ENCODE measurements at regions not wholly inside any gene's neighbourhood (a gene's known extent, or its start where the extent isn't known, plus 50 kb on each side); places are given as distances from the start of the nearest gene placed in this dataset.
"Not testable (repeated sequence)": the region's sequence is repeated elsewhere in the genome, so short reads cannot be mapped to it uniquely, and the experiment has no call there.

DNA sequence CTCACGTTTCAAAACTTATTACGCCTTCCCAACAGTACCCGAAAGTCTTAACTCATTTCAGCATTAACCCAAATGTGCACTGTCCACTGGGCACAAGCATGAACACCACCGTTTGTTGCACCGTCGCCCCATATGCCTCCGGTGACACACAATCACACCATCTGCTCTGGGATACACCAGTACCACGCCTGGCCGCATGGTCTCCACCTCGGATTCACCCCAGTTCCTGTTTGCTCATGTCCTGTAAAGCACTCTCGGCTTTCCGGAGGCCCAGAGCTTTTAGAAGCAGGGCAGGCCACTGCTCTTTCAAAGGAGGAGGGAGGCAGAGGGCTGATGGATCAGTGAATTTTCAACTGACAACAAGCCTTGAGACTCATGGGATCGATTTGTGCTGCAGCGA is 1570.0 kb upstream of the DEFB115 start:
- no peak for DNase-seq

DNA sequence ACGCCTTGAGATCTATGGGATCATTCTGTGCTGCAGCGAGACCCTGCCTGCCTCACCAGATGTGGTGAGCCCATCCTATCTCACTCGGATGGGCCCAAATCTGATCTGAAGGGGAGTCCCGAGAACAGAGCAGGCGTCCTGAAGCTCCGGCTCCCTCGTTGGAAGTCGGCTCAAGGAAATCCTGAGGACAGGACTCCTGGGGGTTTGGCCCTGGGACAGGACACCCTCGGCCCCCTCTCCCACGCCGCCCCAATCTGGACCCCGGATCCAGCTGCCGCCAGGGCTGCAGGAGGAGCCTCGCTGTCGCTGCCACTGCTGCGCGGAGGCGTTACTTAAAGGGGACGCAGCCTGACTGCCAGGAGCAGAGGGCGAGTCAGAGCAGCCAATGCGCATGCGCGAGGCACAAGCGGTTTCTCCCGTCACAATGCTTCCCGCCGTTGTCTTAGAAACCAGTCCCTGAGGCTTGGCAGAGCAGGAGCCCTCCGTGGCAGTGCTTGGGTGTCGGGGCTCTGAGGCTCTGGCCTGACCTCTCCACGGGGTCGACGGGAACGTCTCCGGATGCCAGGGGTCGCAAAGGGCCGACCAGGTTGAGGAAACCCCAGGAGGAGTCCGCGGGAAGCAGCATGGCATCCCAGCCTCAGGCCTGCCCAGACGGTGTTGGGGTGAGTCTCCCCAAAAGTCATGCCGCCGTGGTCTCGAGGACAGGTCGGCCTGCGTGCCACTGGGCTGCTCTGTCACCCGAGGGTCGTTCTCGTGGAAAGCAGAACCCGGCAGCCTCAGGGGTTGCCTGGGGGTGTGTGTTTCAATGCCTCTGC is 1567.8 kb upstream of the DEFB115 start:
- no peak for DNase-seq

DNA sequence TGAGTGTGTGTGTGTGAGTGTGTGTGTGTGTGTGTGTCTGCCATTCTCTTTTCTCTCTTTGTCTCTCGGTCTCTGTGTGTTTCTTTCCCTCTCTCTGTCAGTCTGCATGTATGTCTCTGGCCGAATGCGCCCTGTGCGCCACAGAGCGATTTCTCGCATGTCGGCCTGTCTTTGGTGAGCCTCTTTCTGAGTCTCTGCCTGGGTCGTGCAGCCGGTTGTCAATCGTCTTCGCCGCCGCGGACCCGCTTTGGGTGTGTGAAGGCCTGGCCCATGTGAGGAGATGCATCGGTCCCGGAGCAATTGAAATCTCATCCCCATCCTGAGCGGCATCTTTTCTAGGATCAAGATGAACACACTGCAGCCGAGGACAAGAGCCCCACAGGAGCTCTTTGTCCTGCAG is 1567.2 kb upstream of the DEFB115 start:
- no peak for DNase-seq

DNA sequence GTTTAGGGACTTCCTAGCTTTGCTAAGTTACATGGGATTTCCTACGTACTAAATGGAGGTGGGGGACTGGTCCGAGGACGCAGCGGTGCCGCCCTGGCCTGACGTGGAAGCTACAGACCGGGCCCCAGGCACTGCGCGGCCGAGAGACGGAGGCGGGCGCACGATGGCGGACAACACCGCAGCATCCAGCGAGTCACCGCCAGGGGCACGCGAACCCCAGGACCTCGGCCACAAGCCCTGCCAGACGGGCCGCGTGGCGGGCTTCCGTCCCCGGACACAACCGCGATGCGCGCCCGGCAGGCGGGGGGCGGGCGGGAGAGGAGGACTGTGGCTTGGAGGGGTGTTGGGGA is 1516.9 kb upstream of the DEFB115 start:
- no peak for DNase-seq

DNA sequence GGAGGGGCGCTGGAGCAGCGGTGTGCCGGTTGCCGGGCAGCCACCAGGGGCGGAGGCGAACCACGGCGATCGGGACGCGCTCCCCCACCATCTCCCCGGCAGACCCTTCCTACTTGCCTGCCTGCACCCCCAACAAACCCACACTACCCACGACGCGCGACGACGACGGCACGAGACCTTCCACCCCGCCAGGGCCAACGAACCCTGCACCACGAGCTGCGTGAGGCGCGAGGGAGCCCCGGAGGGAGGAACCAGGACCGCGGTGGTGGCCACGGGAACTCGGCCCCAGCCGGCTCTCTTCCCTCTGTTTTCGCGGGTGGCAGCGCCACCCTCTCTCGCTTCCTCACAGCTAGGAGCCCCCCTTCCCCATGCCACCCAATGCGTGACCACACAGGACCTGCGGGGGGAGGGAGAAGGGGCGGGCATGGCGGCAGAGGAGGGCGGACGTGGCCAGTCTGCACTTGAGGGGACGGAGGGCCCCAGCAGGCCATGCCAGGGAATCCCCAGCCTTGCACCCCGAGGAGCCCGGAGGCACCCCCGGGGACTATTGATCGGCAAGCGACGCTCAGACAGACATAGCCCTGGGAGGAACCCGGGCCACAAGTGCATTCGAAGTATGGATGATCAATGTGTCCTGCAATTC is 1516.4 kb upstream of the DEFB115 start:
- no peak for DNase-seq

DNA sequence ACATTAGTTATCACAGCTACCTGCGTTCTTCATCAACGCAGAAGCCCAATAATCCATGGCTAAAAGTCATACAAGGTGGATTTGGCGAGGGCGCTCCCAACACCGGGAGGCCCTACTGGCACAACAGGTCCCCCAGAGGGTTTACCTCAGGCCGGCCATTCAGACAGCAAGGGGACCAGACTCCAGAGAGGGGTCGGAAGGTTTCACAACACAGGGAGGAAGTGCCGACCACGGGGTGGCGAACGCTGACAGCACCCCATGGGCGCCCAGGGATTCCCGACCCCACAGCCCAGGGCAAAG is 1515.9 kb upstream of the DEFB115 start:
- no peak for DNase-seq

DNA sequence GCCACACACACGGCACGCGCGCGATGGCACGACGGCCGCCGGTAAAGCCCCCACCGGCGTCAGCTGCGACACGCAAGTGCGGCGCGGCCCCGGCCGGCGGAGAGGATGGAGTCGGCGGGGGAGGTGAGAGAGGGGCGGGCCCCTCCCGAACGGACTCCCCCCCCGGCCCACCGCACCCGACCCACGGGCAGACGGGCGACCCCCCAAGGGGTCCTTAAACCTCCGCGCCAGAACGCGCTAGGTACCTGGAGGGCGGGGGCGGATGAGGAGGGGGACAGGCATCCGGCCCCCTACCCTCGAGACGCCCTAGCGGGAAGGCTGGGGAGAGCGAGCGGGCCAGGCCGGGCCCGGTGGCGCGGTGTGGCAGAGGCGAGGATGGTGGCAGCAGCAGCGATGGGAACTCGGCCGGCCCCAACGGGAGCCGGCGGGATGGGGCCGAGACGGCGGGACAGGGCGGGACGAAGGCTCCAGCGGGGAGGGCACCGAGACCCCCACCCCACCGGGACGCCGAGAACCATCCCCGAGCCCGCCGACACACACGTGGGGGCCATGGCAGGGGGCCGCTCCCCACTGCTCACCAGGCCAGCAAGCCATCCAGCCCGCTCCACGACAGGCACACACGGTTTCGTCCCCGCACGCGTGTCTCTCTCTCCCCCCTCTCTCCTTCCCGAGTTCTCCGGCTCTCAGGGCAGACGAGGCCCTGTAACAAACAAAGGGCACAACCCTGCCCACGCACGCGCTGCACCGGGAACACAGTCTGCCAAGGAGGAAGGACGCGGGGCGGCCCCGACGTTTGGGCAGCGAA is 1515.4 kb upstream of the DEFB115 start:
- no peak for DNase-seq

DNA sequence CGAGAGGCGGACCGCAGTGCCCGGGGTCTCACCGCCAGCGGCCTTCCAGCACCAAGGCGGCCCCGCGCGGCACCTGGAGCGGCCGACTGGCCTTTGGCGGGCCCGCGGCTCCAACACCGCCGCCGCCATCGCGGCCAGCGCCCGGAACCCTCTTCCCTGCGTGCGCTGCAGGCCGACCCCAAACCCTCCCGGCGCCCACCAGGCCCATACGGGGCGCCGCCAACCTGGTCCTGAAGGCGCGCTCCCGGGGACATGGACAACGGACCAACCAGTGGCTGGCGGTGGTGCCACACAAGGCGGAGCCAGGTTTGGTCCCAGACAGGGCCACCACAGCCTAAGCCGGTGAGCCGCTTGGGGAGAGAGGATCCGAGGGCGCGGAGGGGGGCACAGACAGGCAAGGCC is 1514.8 kb upstream of the DEFB115 start:
- DNase-seq, result no peak

DNA sequence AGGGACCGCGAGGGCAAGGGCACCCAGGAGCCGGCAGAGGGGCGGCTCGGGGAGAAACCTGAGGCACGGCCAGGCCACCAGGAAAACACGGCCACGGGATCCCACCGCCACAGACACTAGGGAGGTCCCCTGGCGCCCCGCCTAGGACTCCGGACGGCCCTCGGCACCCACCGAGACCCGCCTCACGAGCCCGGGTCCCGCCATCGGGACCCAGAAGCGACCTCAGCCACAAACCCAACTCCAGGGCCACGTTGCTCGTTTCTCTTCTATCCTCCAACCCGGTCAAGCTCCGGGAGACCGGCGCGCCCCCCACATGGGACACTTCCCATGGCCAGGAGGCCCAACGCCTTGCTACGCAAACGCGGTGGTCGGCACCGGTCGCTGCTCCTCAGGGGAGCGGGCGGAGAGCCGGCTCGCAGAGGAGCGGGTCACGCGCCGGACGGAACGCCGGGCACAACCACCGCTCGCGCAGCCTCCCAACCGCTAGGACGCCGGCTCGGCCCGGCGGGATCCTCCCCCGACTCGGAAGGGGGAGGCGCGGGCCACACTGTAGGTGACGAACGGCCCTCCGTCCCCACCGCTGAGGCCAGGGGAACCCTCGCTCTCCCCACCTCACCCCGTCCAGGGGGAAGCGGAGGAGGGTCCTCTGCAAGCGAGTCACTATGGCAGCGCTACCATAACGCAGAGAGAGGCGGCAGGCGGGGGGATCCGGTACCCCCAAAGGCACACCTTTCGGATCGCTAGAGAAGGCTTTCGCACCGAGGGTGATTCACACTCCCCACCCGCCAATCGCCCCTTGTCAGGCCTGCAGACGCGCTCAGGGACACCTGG is 1514.1 kb upstream of the DEFB115 start:
- no peak for DNase-seq

DNA sequence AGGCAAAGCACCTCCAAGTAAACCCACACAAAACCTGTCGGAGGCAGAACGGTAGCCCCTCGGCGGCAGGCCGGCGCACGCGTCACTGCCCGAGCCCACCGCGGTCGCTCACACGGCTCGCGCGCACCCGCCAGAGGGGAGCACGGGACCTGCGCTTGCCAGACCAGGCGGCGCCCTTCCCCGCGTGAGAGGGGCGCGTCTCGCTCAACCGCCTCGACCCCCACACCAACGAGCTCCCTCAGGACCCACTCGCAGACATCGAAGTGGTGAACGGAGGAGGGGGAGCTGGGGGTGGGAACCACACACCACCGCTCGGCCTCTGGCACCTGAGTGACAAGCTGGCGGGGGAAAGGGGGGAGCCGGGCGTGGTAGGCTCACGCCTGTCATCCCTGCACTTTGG is 1513.4 kb upstream of the DEFB115 start:
- DNase-seq, result no peak

DNA sequence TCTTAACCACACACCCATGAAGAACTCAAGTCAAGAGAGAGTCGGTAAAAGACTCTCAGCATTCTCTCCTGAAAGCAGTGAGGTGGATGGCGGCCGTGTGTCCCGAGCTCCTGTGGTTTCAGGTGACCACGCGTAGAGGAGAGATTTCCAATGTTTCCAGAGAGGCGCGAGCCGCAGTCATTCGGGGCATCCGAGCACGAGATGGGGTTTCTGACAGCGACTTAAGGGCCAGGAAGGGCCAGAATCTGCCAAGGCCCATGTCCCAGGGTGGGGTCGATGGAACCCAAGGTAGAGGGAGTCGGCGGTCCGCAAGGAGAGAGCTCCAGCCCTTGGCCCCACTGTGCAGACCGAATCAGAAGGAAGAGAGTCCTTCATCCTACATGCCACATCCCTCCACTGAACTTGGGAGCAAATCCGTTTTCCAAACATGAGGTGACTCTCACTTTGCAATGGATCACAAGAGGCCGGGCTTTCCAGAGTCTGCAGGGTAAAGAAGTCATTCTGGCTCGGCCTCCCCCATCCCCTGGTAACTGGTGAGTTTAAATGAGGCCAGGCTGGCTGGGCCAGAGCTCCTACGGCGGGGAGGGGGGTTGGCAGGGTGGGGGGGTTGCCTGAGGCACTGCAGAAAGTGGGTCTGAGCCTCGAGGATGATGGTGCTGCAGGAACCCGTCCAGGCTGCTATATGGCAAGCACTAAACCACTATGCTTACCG is 1511.8 kb upstream of the DEFB115 start:
- DNase-seq, result not testable (repeated sequence)

DNA sequence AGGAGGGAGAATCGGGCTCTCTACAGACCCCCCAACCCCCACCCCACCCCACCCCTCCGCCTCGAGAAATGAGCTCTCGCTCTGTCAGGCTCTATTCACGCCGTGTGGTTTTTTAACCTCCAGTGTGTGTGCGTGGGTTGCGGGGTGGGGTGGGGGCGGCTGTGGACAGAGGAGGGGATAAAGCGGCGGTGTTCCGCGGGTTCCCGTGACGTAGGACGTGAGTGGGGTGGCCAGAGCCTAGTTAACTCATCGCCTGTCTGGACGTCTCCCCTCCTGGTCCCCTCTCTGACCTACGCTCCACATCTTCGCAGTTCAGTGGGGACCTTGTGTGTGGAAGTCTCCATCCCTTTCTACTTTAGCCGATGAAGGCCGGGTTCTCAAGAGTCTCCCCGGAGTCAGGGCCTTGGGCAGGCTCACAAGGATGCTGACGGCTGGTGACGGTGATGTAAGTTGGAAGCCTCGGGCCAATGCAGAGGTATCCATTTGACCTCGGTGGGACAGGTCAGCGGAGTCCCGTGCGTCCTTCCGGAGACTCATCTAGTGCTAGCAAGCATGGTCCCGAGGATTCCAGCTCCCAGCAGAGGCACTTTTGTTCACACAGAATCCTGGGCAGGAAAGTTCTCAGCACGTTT is 1507.1 kb upstream of the DEFB115 start:
- no peak for DNase-seq

DNA sequence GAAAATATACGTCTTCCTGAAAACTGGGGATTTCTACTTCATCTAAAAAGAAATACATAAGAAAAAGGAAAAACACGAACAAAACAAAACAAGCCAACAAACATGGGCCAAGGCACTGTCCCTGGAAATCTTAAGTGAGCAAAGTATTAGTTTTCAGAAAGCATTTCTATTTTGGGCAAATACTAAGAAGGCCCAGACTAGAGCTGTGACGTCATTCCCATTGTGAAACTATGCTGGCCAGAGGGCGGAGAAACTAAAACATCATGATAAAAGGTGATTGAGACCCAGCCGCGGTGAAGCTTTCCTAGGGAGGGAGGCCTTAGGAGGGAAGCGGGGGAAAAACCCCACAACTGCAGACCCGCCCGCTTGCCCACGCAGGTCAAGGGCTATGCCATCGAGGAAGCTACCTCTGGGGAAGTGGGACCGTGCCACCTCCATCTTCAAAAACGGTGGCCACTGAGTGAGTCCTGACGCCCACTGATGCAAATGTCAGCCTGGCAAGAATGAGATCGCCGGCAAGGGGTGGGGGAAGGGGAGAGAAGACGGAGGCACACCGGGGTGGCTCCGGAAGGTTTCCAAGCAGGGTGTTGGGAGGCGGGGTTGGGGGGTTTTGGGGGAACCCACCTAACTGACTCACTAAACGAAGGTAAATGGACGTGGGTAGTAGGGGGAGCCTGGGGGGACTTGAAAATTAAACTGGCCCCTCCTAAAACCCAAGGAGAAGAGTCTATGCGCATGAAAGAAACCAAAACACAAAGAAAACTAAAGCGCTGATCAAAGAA is 1504.6 kb upstream of the DEFB115 start:
- not testable (repeated sequence) for DNase-seq

DNA sequence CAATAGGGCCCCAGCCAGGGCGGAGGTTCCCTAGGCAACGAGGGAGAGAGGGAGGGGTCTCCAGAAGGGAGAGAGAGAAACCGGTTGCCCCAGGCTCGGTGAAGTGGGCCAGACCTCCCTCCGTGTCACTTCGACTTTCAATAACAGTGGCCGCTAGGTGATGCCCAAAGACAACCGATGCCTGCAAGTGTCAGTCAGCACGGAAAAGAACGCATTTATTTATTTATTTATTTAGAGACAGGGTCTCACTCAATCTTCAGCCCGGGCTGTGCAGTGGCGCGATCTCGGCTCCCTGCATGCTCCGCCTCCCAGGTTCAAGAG is 1504.1 kb upstream of the DEFB115 start:
- not testable (repeated sequence) for DNase-seq

DNA sequence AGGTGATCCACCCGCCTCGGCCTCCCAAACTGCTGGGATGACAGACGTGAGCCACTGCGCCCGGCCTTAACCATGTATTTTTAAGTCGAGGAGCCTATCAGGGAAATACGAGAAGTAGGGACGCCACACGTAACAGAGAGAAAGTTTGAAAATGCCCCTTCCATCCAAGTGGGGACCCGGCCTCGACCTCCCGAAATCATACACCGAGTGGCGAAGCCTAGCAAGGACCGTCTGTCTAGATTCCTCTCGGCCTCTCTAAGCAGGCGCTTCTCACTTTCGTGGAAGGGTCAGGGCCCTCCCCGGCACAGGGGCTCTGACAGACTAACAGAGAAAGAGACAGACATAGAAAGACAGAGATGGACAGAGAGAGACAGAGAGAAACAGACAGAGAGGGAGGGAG is 1503.6 kb upstream of the DEFB115 start:
- DNase-seq, result not testable (repeated sequence)

DNA sequence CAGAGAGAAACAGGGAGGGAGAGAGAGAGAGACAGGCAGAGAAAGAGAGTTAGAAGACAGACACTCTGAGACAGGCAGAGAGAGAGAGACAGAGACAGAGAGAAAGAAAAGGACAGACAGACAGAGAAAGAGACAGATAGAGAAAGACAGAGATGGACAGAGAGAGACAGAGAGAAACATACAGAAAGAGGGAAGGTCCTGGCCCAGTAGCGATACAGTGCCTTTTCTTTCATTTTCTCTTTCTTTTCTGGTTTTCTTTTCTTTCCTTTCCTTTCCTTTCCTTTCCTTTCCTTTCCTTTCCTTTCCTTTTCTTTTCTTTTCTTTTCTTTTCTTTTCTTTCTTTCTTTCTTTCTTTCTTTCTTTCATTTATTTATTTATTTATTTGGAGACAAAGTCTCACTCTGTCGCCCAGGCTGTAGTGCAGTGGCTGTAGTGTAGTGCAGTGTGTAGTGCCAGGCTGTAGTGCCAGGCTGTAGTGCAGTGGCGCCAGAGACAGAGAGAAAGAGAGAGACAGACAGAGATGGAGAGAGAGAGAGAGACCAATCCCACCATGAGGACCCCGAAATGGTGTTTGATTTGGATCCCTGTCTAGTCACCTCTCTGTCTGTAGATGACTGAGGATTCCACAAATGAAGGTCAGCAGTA is 1501.5 kb upstream of the DEFB115 start:
- not testable (repeated sequence) for DNase-seq

DNA sequence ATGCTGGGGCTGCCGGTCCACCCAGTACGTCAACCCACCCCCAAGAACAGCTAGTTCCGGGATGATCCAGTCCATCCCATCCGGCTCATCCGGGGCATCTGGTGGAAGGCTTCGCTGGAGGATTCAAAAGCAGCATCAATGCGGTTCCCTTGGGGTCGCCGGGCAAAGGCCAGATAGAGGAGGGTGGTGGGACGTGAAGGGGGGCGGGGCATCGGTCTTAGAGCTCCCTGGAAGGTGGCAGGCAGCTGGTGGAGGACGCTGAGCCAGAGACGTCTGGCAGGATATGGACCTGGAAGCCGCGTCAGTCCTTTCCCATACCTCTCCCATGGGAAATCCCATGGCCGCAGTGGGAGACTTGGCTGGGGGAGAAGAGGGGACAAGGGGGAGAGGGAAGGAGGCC is 1500.8 kb upstream of the DEFB115 start:
- DNase-seq, result no peak

DNA sequence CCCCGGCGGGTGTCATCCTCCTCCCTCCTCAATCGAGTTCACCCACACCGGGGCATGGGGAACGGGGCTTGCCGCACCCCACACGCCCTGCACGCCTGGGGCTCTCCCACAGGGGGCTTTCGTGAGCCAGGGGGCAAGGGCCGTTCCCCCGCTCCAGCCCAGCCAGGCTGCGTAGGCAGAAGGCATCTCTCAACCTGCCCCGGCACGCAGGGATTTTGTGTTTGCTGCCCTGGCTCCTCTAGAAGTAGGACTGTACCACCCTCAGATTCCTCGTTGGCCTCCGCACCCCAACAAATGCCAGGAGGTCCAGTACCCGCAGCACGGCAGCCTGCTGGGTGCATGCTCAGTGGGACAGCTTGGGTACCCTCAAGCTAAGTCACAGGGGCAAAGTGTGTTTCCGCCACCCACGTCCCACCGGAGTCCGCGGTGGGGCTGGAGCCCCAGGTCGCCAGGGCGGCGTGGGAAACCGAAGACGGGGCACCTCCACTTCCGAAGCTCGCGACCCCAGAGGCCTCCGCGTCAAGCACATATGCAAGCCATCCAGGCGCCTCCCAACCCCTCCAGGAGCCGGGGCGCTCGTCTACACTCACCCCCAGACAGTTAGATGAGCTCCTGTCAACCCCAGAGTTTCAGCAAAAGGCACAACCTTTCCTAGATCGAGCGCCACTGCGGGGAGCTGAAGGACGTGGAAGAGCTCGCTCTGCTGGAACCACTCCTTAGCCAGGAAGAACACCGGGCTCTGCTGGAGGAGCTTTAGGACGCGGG is 1495.7 kb upstream of the DEFB115 start:
- DNase-seq, result not testable (repeated sequence)

DNA sequence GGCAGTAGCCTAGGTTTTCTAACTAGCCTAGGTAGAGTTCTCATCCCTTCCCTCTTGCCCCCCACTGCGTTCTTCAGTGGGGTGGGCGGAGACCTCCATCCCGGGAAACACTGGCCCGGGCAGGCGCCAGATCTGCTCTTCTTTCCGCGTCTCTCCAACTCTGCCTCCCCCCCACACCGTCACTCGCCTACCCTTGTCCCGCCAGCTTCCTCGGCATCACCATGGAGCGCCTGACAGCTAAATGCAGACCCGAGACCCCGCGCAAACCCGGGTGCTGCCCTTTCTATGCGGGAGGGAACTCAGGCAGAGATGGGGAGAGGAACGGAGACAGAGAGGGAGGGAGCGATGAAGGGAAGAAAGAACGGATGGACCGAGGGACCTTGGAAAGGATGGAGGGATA is 1494.8 kb upstream of the DEFB115 start:
- DNase-seq, result no peak

All from inflammatory macrophage treated with lipopolysaccharide for 1 hour (primary cell).